Nucleus accumbens (tissue), 56 donors: ENCODE measurements at regions not wholly inside any gene's neighbourhood (a gene's known extent, or its start where the extent isn't known, plus 50 kb on each side); places are given as distances from the start of the nearest gene placed in this dataset.
A peak's percentile ranks its signal among the peaks of the same experiment; 100 is the strongest.
"Not testable (repeated sequence)": the region's sequence is repeated elsewhere in the genome, so short reads cannot be mapped to it uniquely, and the experiment has no call there.

ENCODE experiments used
- DNase-seq, 56 donors: peaks; one replicate each; lab custom pipeline; 2025; lab: John Stamatoyannopoulos, UW

DNA sequence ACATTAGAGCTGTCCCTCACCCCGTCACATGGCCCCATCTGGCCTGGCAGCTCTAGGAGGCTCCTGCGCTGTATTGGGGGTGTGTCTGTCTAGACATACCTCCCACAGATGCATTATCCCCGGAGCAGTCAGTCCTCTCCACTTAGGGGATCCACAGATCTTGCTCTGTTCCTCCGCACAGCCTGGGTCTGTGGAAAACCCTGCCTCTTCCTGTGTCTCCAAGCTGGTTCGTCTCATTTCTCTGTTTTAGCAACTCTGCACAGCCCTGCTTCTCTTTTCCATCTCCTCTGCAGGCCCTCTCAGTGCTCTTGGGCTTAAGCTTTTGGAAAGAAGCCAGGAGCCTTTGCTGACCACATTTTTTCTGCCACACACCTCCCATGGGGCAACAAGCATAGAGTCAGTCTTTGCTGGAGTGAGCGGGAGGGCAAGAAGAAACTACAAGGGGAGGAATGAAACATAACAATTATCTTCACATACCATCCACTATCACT lies 241.5 kb downstream of the FOXD2 start:
- peak in 2 of 56 donors; percentile 7 to 16 for DNase-seq

- no peak for DNase-seq
These were observed 242.0 kb downstream of the FOXD2 start for GRCh38 chr1:47679826-47680225.

- no peak for DNase-seq
These were observed 243.1 kb downstream of the FOXD2 start for GRCh38 chr1:47680815-47681475.

DNA sequence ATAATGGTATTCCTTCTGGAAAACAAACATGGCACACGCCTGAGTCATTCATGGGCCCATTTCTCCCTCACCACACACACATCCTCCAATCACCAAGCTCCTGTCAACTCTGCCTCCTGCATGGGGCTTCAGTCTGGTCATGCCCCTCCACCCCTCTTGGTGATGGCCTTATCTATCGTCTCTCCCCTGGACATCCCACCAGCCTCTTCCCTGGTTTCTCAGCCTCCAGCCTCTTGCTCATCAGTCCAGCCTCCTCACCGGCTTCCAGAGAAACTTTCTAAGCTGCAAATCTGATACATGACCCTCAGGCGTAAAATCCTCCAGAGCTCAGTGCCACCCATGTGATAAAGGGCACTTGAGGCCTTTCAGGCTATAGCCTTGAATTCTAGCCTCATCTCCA lies 243.9 kb downstream of the FOXD2 start:
- no peak for DNase-seq

DNA sequence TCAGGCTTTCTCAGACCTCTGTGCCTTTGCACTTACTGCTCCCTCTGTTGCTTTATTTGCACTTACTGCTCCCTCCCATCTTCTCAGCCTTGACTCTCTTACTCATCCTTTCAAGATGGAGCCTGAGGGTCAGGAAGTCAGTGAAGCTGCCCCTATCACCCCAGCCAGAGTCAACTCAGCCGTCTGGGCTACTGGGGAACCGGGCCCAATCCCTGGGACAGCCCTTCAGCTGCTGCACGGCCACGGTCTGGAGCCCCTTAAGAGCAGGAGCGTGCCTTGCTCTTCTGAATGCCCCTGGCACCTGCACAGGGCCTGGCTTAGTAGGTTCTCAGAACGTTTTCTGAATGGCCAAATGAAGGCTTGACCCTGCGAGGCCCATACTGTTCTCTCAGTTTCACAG lies 244.4 kb downstream of the FOXD2 start:
- DNase-seq = no peak

GRCh38 chr1:47682786-47683350 lies 245.0 kb downstream of the FOXD2 start:
- no peak for DNase-seq

DNA sequence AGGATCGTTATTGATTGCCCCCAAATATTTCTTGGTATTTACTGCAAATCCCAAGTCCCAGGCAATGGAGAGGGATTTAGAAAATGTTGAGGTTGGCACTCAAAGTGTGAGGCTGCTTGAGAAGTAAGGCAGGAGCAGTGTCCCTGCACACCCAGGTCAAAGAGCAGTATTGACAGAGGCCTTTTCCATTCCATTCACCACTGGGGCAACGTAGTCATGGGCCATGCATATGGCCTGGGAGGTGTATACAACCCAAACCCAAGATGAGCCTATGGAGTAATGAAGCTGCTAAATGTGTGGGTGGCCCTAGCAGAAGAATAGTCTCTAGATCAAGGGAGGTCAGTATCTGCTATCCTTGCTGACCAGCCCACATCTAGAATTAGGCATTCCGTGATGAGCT lies 245.6 kb downstream of the FOXD2 start:
- DNase-seq = no peak

DNA sequence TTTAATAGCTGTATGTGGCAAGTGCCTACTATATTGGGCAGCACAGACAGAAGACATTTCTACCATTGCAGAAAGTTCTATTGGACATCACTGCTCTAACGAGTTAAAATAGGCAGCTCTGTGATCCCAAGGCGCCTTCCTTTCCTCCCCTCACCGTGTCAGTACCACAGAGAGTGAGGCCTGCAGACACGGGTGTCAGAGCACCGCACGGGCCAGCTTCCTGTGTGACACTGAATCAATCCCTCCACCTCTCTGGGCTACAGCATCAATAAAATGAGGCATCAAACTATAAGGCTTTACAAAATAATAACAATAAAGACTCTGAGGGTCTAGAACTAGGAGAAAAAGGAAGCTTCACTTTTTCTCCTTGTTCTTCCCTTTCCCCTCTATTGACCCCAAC lies 246.7 kb downstream of the FOXD2 start:
- DNase-seq = no peak

- no peak for DNase-seq
These were observed 247.3 kb downstream of the FOXD2 start for GRCh38 chr1:47684964-47685762.

- DNase-seq = no peak
These were observed 247.9 kb downstream of the FOXD2 start for GRCh38 chr1:47685763-47686066.

DNA sequence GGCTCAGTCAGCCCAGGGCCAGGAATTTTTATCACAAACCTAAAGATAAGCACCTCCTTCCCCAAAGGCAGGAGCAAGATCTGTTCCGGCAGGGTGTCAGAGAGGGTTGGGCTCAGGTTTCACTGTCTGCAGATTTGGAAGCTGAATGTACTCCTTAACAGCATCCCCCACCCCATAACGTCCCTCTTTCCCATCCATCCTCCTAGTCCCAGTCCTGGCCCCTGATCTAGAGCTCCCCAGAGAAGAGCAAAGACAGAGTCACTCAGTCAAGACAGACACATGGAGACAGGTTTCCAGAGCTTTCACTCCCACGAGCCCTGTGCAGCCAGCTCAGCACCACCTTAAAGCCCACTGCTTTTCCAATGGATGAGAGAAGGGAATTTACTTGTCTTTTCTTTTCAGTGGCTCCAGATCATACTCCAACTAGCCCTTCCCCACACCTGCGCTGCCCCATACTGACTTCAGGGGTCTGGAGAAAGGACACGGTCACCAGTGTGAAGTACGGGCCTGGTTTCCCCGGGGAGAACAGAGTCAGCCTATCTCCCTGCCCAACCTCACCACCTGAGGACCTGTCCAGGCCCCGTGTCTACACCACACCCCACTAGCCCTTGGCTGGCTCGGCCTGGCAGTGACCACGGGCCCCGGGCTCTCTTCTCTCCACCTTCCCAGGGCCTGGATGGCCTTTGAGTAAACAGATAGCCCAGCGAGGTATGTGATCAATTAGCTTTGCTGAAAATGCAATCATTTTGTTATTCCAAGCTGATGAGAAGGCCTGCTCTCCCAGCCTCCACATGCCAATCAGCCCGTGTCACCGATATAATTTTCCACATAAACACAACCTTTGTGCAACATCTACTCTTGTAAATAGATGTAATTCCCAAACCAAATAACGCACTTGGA lies 249.1 kb downstream of the FOXD2 start:
- no peak for DNase-seq

- no peak for DNase-seq
These were observed 250.0 kb downstream of the FOXD2 start for GRCh38 chr1:47687631-47688460.

DNA sequence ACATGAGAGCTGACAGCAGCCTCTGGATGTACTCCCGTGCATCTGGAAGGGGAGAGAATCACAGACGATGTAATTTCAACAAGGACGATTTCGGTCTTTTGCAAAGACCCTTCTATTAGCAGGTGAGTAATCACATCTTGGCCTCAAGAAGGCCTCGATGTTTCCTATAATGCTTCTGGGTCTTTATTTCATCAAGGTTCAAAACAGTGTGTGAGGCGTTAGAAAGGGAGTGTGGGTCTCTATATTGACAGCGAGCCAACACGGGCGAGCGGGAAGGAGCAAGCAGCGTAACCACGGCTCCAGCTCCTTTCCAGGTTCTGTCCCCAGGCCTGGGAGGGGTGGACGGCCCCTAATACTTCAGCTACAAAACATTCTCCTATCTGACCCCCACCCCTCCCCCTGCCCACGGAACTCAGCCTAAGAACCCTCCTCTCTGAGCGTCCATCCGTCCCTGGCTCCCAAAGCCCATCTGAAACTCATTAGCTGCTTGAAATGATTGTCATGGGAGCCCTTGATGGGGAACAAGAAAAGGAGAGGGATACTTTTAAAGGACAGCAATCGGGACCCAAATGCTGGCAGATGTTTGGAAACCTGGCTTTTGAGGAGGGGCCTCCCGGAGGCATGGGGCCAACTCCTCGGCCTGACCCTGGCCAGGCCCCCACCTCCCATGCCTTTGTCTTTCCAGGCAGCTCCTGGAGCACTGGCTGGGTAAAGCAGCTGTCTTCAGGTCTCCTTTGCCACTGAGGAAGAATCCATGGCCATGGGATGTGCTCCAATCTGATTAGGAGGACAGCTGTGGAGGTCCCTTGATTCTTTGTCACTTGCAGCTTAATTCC lies 250.8 kb downstream of the FOXD2 start:
- DNase-seq = no peak

DNA sequence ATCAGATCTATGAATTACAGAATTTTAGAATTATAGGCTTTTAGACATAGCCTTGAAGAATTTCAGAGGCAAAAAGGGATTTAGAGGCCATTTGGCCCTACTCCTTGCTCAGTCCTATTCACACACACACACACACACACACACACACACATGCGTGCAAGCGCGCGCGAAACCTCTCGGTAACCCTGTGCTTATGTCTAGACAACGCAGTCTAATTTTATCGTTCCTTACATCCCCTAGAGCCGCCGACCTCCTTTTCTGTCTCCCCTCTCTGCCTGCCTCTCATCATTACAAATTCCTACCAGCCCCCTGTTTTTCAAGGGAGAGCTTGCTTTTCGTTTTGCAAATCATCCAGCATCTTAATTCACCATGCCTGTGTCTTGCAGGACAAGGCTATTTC lies 252.1 kb downstream of the FOXD2 start:
- DNase-seq = no peak

DNA sequence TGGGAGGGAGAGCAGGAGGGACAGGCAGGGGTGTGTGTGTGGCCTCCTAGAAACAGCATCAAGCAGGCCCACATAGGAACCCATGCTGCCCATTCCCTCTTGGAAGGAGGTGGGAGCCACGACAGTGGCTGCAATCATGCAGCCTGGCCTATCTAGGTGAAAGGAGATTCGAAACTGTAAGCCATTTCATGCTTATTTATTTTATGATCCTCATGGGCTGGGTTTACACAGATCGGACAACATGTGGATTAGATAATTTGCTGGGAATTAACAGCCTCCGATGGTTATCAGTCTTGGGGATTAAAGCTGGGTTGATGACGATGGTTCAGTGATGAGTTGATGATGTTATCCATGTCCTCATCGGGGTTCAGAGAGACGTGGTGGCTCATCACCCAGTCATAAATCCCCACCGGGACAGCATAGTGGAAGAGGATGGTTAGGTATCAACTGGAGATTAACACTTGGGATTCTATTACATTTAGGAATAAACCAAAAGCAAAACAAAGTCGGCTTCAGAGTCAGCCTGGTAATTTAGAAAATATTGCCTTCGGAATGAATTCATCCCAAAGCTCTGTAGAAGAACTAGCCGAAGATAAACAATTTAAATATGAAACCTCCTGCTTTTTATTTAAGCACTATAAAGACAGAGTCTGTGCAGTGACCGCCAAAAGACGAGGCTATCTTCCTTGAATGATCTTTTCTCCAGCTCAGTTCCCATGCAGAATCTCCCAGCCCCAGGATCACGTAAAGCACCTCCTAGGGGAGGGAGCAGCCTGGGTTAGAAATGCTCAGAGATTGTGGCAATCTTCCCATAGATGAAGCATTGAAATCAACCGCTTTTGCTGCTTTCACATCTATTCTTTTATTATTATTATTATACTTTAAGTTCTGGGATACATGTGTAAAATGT lies 252.8 kb downstream of the FOXD2 start:
- DNase-seq = no peak

GRCh38 chr1:47691293-47691692 lies 253.4 kb downstream of the FOXD2 start:
- not testable (repeated sequence) for DNase-seq

GRCh38 chr1:47692196-47692595 lies 254.4 kb downstream of the FOXD2 start:
- DNase-seq = no peak

GRCh38 chr1:47693115-47693514 lies 255.3 kb downstream of the FOXD2 start:
- DNase-seq = no peak
